Natural killer cell (primary cell): ENCODE measurements at regions not wholly inside any gene's neighbourhood (a gene's known extent, or its start where the extent isn't known, plus 50 kb on each side); places are given as distances from the start of the nearest gene placed in this dataset.

Experiments
- ATAC-seq, 3 donors: fragments of 150-1000 bp in 2 of 3; fragments of 200-7000 bp in 1 of 3; cut with Tn5 transposase; 1 replicate in 1 of 3; 2 replicates in 2 of 3; pipeline ENCODE4 v1.10.0; 2021; ENCODE audit warnings: mild to moderate bottlenecking in 2 of 3, moderate library complexity in 2 of 3
- DNase-seq, 2 donors: peaks; one replicate each; pipeline versions ENCODE4 v3.0.0 to v3.0.0-alpha.2; 2013 to 2021; ENCODE audit warnings: mixed read lengths in 1 of 2
- H3K27ac ChIP-seq: one replicate; pipeline ENCODE4 v1.5.1; 2013; ENCODE audit warnings: mild to moderate bottlenecking, low read length
- H3K27me3 ChIP-seq: one replicate; pipeline ENCODE4 v1.6.1; 2013; ENCODE audit warnings: low read length; ENCODE audit not compliant: control insufficient read depth, insufficient read depth
- H3K36me3 ChIP-seq: one replicate; pipeline ENCODE4 v1.6.1; 2013; ENCODE audit warnings: low read length; ENCODE audit not compliant: control insufficient read depth, insufficient read depth
- H3K4me1 ChIP-seq: one replicate; pipeline ENCODE4 v1.6.1; 2013; ENCODE audit warnings: low read length; ENCODE audit not compliant: control insufficient read depth, insufficient read depth
- H3K4me3 ChIP-seq: one replicate; pipeline ENCODE4 v1.5.1; 2013; ENCODE audit warnings: low read length
- H3K9me3 ChIP-seq: one replicate; pipeline ENCODE4 v1.6.1; 2013; ENCODE audit warnings: low read length; ENCODE audit not compliant: control insufficient read depth, insufficient read depth
- H3K27ac Mint-ChIP-seq, 2 donors: one replicate each; pipeline ENCODE4 v1.8.0; 2022; ENCODE audit warnings: mild to moderate bottlenecking in 2 of 2, mixed read lengths in 2 of 2, moderate library complexity in 1 of 2
- H3K27me3 Mint-ChIP-seq, 2 donors: one replicate each; pipeline ENCODE4 v1.8.0; 2022; ENCODE audit warnings: low read depth in 2 of 2, mixed read lengths in 2 of 2
- H3K36me3 Mint-ChIP-seq: one replicate; pipeline ENCODE4 v1.8.0; 2022; ENCODE audit warnings: mixed read lengths
- H3K4me1 Mint-ChIP-seq, 2 donors: one replicate each; pipeline ENCODE4 v1.8.0; 2022; ENCODE audit warnings: mixed read lengths in 2 of 2
- H3K4me3 Mint-ChIP-seq: one replicate; pipeline ENCODE4 v1.8.0; 2022; ENCODE audit warnings: mild to moderate bottlenecking, moderate library complexity, mixed read lengths
- H3K9me3 Mint-ChIP-seq, 2 donors: one replicate each; pipeline ENCODE4 v1.8.0; 2022; ENCODE audit warnings: mixed read lengths in 2 of 2
- CTCF ChIP-seq: fragments of 200-600 bp; IDR thresholded peaks from one replicate; pipeline ENCODE4 v1.8.0; 2022; ENCODE audit warnings: antibody characterized with exemption
- WGBS: methylation state at CpG from one replicate; pipeline ENCODE4 v1.1.7; 2013; ENCODE audit warnings: missing lambda C conversion rate; ENCODE audit not compliant: insufficient coverage; 5-methylcytosine and 5-hydroxymethylcytosine counted together
- intact Hi-C: fragments of 100-400 bp; cut with micrococcal nuclease; formaldehyde crosslinking; loops from one replicate; pipeline ENCODE4 v1.14.2; 2022

GRCh38 chr1:239293350-239294110, 92.8 kb upstream of the CHRM3 start:
- H3K27ac ChIP-seq = no peak overlapping the region
- no peak for TF ChIP-seq CTCF
- no peaks in the 10 kb centered on the region for H3K36me3 ChIP-seq
- Mint-ChIP-seq H3K27ac (no peak overlapping the region), H3K36me3 (no peaks in the 10 kb centered on the region), H3K9me3 (peaks cover 0 to 9% of the 10 kb centered on the region in 2 donors), H3K4me3 (no peak overlapping the region), H3K4me1 (no peaks in the 10 kb centered on the region), H3K27me3 (no peaks in the 10 kb centered on the region)
- intact Hi-C loops = no loop called here
- H3K27me3 ChIP-seq = no peaks in the 10 kb centered on the region
- no peaks in the 10 kb centered on the region for H3K9me3 ChIP-seq
- DNase-seq (no peak), ATAC-seq (no peak)
- H3K4me1 ChIP-seq = no peaks in the 10 kb centered on the region
- H3K4me3 ChIP-seq = no peak overlapping the region
- 72% methylated on average over 6 of the region's 7 CpGs for WGBS

GRCh38 chr1:239288820-239289554, 97.4 kb upstream of the CHRM3 start:
- 66% methylated on average over 1 of the region's 1 CpG for WGBS
- no peaks in the 10 kb centered on the region for H3K36me3 Mint-ChIP-seq
- intact Hi-C loops = no loop called here
- no peaks in the 10 kb centered on the region for H3K4me1 Mint-ChIP-seq
- no peaks in the 10 kb centered on the region for H3K27me3 Mint-ChIP-seq
- peaks cover 8 to 9% of the 10 kb centered on the region in 2 donors for H3K9me3 Mint-ChIP-seq
- DNase-seq = no peak
- Histone ChIP-seq H3K4me3 (no peak overlapping the region), H3K27me3 (no peaks in the 10 kb centered on the region), H3K27ac (no peak overlapping the region), H3K9me3 (no peaks in the 10 kb centered on the region), H3K36me3 (no peaks in the 10 kb centered on the region), H3K4me1 (no peaks in the 10 kb centered on the region)
- TF ChIP-seq CTCF = no peak
- H3K4me3 Mint-ChIP-seq = no peak overlapping the region
- H3K27ac Mint-ChIP-seq = no peak overlapping the region
- ATAC-seq = no peak

GRCh38 chr1:239287296-239287695, 99.1 kb upstream of the CHRM3 start:
- H3K27me3 Mint-ChIP-seq = no peaks in the 10 kb centered on the region
- WGBS = 83% methylated on average over 2 of the region's 4 CpGs
- Histone ChIP-seq H3K4me3 (no peak overlapping the region), H3K27me3 (no peaks in the 10 kb centered on the region), H3K4me1 (no peaks in the 10 kb centered on the region), H3K27ac (no peak overlapping the region), H3K36me3 (no peaks in the 10 kb centered on the region), H3K9me3 (no peaks in the 10 kb centered on the region)
- H3K4me3 Mint-ChIP-seq = no peak overlapping the region
- peaks cover 7 to 8% of the 10 kb centered on the region in 2 donors for H3K9me3 Mint-ChIP-seq
- no peak for ATAC-seq
- no peaks in the 10 kb centered on the region for H3K36me3 Mint-ChIP-seq
- no peak for DNase-seq
- no peak overlapping the region for H3K27ac Mint-ChIP-seq
- TF ChIP-seq CTCF = no peak
- intact Hi-C loops = no loop called here
- no peaks in the 10 kb centered on the region for H3K4me1 Mint-ChIP-seq
